Neural cell (in vitro differentiated cells): ENCODE measurements at regions not wholly inside any gene's neighbourhood (a gene's known extent, or its start where the extent isn't known, plus 50 kb on each side); places are given as distances from the start of the nearest gene placed in this dataset.

Experiments used
- RAD21 ChIP-seq: fragments of 450-650 bp; conservative IDR thresholded peaks from 2 replicates; pipeline ENCODE4 v1.6.1; 2014; ENCODE audit warnings: antibody characterized with exemption, mild to moderate bottlenecking, moderate library complexity
- TAF1 ChIP-seq: IDR thresholded peaks from 2 replicates; pipeline ENCODE4 v1.6.1; 2012; ENCODE audit warnings: low read depth

- TF ChIP-seq TAF1 (no peak), RAD21 (no peak)
These were observed 1192.5 kb upstream of the ACVR2A start for GRCh38 chr2:146652311-146652710.
